HepG2 (cell line): ENCODE measurements at regions not wholly inside any gene's neighbourhood (a gene's known extent, or its start where the extent isn't known, plus 50 kb on each side); places are given as distances from the start of the nearest gene placed in this dataset.

Experiments
- ARID4A ChIP-seq: sonication (generic); formaldehyde crosslinking; IDR thresholded peaks from 2 replicates; pipeline ENCODE4 v1.5.0; 2020; ENCODE audit warnings: mild to moderate bottlenecking, missing genetic modification reagents, borderline replicate concordance
- ATF7 ChIP-seq, 2 experiments: fragments of 450-650 bp in 1 of 2; sonication (generic) in 1 of 2; formaldehyde crosslinking in 1 of 2; IDR thresholded peaks; 2 replicates each; pipeline versions ENCODE4 v1.4.0 to v1.6.1; 2016 to 2020; ENCODE audit warnings: antibody characterized with exemption in 1 of 2, mild to moderate bottlenecking in 1 of 2, missing genetic modification reagents in 1 of 2
- BRF2 ChIP-seq: sonication (generic); formaldehyde crosslinking; IDR thresholded peaks from 2 replicates; pipeline ENCODE4 v1.8.1; 2022; ENCODE audit warnings: mild to moderate bottlenecking, missing genetic modification reagents
- DDIT3 ChIP-seq: sonication (generic); formaldehyde crosslinking; IDR thresholded peaks from 2 replicates; pipeline ENCODE4 v1.4.0; 2020; ENCODE audit warnings: mild to moderate bottlenecking, missing genetic modification reagents
- HNRNPK ChIP-seq: fragments of 200-400 bp; formaldehyde crosslinking; IDR thresholded peaks from 2 replicates; pipeline ENCODE4 v1.6.1; 2018; ENCODE audit warnings: low read length, low read depth, moderate library complexity, mild to moderate bottlenecking; ENCODE audit not compliant: poor library complexity, severe bottlenecking
- KAT8 ChIP-seq: IDR thresholded peaks from 2 replicates; pipeline ENCODE4 v1.6.1; 2016; ENCODE audit warnings: missing genetic modification reagents, missing compliant biosample characterization
- MAFG ChIP-seq: sonication (generic); formaldehyde crosslinking; IDR thresholded peaks from 2 replicates; pipeline ENCODE4 v1.5.1; 2020; ENCODE audit warnings: mild to moderate bottlenecking, missing genetic modification reagents
- NR0B2 ChIP-seq: sonication (generic); formaldehyde crosslinking; IDR thresholded peaks from 2 replicates; pipeline ENCODE4 v1.4.0; 2020; ENCODE audit warnings: mild to moderate bottlenecking, missing genetic modification reagents
- PITX1 ChIP-seq: sonication (generic); formaldehyde crosslinking; IDR thresholded peaks from 2 replicates; pipeline ENCODE4 v1.5.1; 2020; ENCODE audit warnings: mild to moderate bottlenecking, missing genetic modification reagents
- PREB ChIP-seq: sonication (generic); formaldehyde crosslinking; IDR thresholded peaks from 2 replicates; pipeline ENCODE4 v1.4.0; 2020; ENCODE audit warnings: missing genetic modification reagents
- TOPORS ChIP-seq: sonication (generic); formaldehyde crosslinking; IDR thresholded peaks from 2 replicates; pipeline ENCODE4 v1.8.0; 2023; ENCODE audit warnings: mild to moderate bottlenecking, missing genetic modification reagents
- USF2 ChIP-seq, 2 experiments: sonication (generic) in 1 of 2; formaldehyde crosslinking in 1 of 2; IDR thresholded peaks; 2 replicates each; pipeline versions ENCODE4 v1.5.1 to v1.6.1; 2011 to 2020; ENCODE audit warnings: borderline replicate concordance in 1 of 2, low read depth in 1 of 2, low read length in 1 of 2, mild to moderate bottlenecking in 1 of 2, missing genetic modification reagents in 1 of 2, moderate library complexity in 1 of 2
- ZFP90 ChIP-seq: sonication (generic); formaldehyde crosslinking; IDR thresholded peaks from 2 replicates; pipeline ENCODE4 v1.8.0; 2022; ENCODE audit warnings: missing genetic modification reagents, mild to moderate bottlenecking, inconsistent platforms, borderline replicate concordance
- ZNF280B ChIP-seq: sonication (generic); formaldehyde crosslinking; IDR thresholded peaks from 2 replicates; pipeline ENCODE4 v1.5.0; 2020; ENCODE audit warnings: missing genetic modification reagents, mild to moderate bottlenecking, borderline replicate concordance
- ZNF451 ChIP-seq: sonication (generic); formaldehyde crosslinking; IDR thresholded peaks from 2 replicates; pipeline ENCODE4 v1.5.0; 2020; ENCODE audit warnings: mild to moderate bottlenecking, missing genetic modification reagents

- TF ChIP-seq ARID4A (CRISPR knock-in tag) (peak; percentile 85), ZFP90 (peak; percentile 65; the same call in 1 of the 2 replicates), ATF7 (IDR thresholded peaks at IDR 0.05) (peak; percentile 64), ATF7 (CRISPR knock-in tag; IDR thresholded peaks at IDR 0.05) (peak; percentile 88; the same call in 1 of the 2 replicates), TOPORS (CRISPR knock-in tag) (no peak), PITX1 (peak; percentile 95), HNRNPK (no peak), USF2 (IDR thresholded peaks at IDR 0.05; ENCODE audit: low read depth, low read length) (no peak), USF2 (CRISPR knock-in tag; IDR thresholded peaks at IDR 0.05; ENCODE audit: borderline replicate concordance) (no peak), NR0B2 (0 out of 2 replicates have a peak, but pooled peaks have one; percentile 6), ZNF280B (CRISPR knock-in tag) (no peak), MAFG (CRISPR knock-in tag) (no peak), ZNF451 (CRISPR knock-in tag) (no peak), BRF2 (CRISPR knock-in tag) (no peak), PREB (CRISPR knock-in tag) (no peak), DDIT3 (CRISPR knock-in tag) (no peak), KAT8 (CRISPR knock-in tag) (peak; percentile 83)
Observed at GRCh38 chr9:113652355-113653152, 189.0 kb downstream of the RGS3 start (continued).
